NCI-H1048 (cell line): ENCODE measurements at regions not wholly inside any gene's neighbourhood (a gene's known extent, or its start where the extent isn't known, plus 50 kb on each side); places are given as distances from the start of the nearest gene placed in this dataset.

Experiments
- DNase-seq: peaks from one replicate; lab custom pipeline; 2025; lab: John Stamatoyannopoulos, UW

- DNase-seq, result no peak
Observed at GRCh38 chr16:79833559-79833958, 233.0 kb upstream of the MAF start.

- no peak for DNase-seq
Observed at GRCh38 chr16:79826732-79827475, 226.4 kb upstream of the MAF start.

- DNase-seq, result no peak
Observed at GRCh38 chr16:79825002-79825401, 224.5 kb upstream of the MAF start.

- DNase-seq, result no peak
Observed at GRCh38 chr16:79823639-79824038, 223.1 kb upstream of the MAF start.

GRCh38 chr16:79821911-79822310 is 221.4 kb upstream of the MAF start:
- no peak for DNase-seq

- DNase-seq, result no peak
Observed at GRCh38 chr16:79816081-79816497, 215.6 kb upstream of the MAF start.

GRCh38 chr16:79815049-79815448 is 214.5 kb upstream of the MAF start:
- no peak for DNase-seq

GRCh38 chr16:79814124-79814523 is 213.6 kb upstream of the MAF start:
- DNase-seq, result no peak

GRCh38 chr16:79811541-79811940 is 211.0 kb upstream of the MAF start:
- no peak for DNase-seq

- DNase-seq, result no peak
Observed at GRCh38 chr16:79810449-79811189, 210.1 kb upstream of the MAF start.

GRCh38 chr16:79809376-79809775 is 208.8 kb upstream of the MAF start:
- no peak for DNase-seq

GRCh38 chr16:79808731-79809130 is 208.2 kb upstream of the MAF start:
- no peak for DNase-seq

- no peak for DNase-seq
Observed at GRCh38 chr16:79806757-79807156, 206.2 kb upstream of the MAF start.

GRCh38 chr16:79805621-79806020 is 205.1 kb upstream of the MAF start:
- DNase-seq, result no peak

- no peak for DNase-seq
Observed at GRCh38 chr16:79801646-79802045, 201.1 kb upstream of the MAF start.

- DNase-seq, result no peak
Observed at GRCh38 chr16:79800016-79800608, 199.6 kb upstream of the MAF start.

GRCh38 chr16:79798416-79799053 is 198.0 kb upstream of the MAF start:
- DNase-seq, result no peak

- no peak for DNase-seq
Observed at GRCh38 chr16:79797486-79797885, 196.9 kb upstream of the MAF start.

- DNase-seq, result no peak
Observed at GRCh38 chr16:79795556-79795955, 195.0 kb upstream of the MAF start.

GRCh38 chr16:79794941-79795340 is 194.4 kb upstream of the MAF start:
- DNase-seq, result no peak

GRCh38 chr16:79792664-79793351 is 192.3 kb upstream of the MAF start:
- no peak for DNase-seq

- DNase-seq, result no peak
Observed at GRCh38 chr16:79792076-79792475, 191.5 kb upstream of the MAF start.
